ENCODE measurements at regions not wholly inside any gene's neighbourhood (a gene's known extent, or its start where the extent isn't known, plus 50 kb on each side); places are given as distances from the start of the nearest gene placed in this dataset.
"Not testable (repeated sequence)": the region's sequence is repeated elsewhere in the genome, so short reads cannot be mapped to it uniquely, and the experiment has no call there.

GRCh38 chr2:228594012-228594411 lies 412.5 kb upstream of the SPHKAP start:
- no peak for DNase-seq (ENCODE audit: low read depth in 2 of 2)

- no peak for DNase-seq (ENCODE audit: low read depth in 2 of 2)
These were observed 411.4 kb upstream of the SPHKAP start for GRCh38 chr2:228592925-228593324.

- no peak for DNase-seq (ENCODE audit: low read depth in 2 of 2)
These were observed 409.2 kb upstream of the SPHKAP start for GRCh38 chr2:228590681-228591080.

GRCh38 chr2:228589115-228589514 lies 407.6 kb upstream of the SPHKAP start:
- DNase-seq (ENCODE audit: low read depth in 2 of 2): no peak

- no peak for DNase-seq (ENCODE audit: low read depth in 2 of 2)
These were observed 400.2 kb upstream of the SPHKAP start for GRCh38 chr2:228581731-228582130.

GRCh38 chr2:228575897-228576296 lies 394.4 kb upstream of the SPHKAP start:
- no peak for DNase-seq (ENCODE audit: low read depth in 2 of 2)

GRCh38 chr2:228568275-228568674 lies 386.8 kb upstream of the SPHKAP start:
- not testable (repeated sequence) for DNase-seq (ENCODE audit: low read depth in 2 of 2)

- DNase-seq (ENCODE audit: low read depth in 2 of 2): no peak
These were observed 380.3 kb upstream of the SPHKAP start for GRCh38 chr2:228561816-228562215.

- DNase-seq (ENCODE audit: low read depth in 2 of 2): no peak
These were observed 378.4 kb upstream of the SPHKAP start for GRCh38 chr2:228559774-228560415.

GRCh38 chr2:228556717-228557116 lies 375.2 kb upstream of the SPHKAP start:
- DNase-seq (ENCODE audit: low read depth in 2 of 2): peak in 1 of 2 donors; percentile 16

- DNase-seq (ENCODE audit: low read depth in 2 of 2): no peak
These were observed 368.0 kb upstream of the SPHKAP start for GRCh38 chr2:228549441-228550007.

- no peak for DNase-seq (ENCODE audit: low read depth in 2 of 2)
These were observed 366.7 kb upstream of the SPHKAP start for GRCh38 chr2:228548230-228548629.

GRCh38 chr2:228545748-228546145 lies 364.3 kb upstream of the SPHKAP start:
- DNase-seq (ENCODE audit: low read depth in 2 of 2): no peak

GRCh38 chr2:228545041-228545747 lies 363.7 kb upstream of the SPHKAP start:
- peak in 1 of 2 donors; percentile 51 for DNase-seq (ENCODE audit: low read depth in 2 of 2)

- DNase-seq (ENCODE audit: low read depth in 2 of 2): no peak
These were observed 361.6 kb upstream of the SPHKAP start for GRCh38 chr2:228543117-228543516.

- no peak for DNase-seq (ENCODE audit: low read depth in 2 of 2)
These were observed 360.8 kb upstream of the SPHKAP start for GRCh38 chr2:228542277-228542676.

GRCh38 chr2:228541789-228542188 lies 360.3 kb upstream of the SPHKAP start:
- peak; percentile 18 to 65 for DNase-seq (ENCODE audit: low read depth in 2 of 2)

GRCh38 chr2:228540976-228541375 lies 359.5 kb upstream of the SPHKAP start:
- no peak for DNase-seq (ENCODE audit: low read depth in 2 of 2)

GRCh38 chr2:228535396-228535795 lies 353.9 kb upstream of the SPHKAP start:
- no peak for DNase-seq (ENCODE audit: low read depth in 2 of 2)

- DNase-seq (ENCODE audit: low read depth in 2 of 2): no peak
These were observed 351.7 kb upstream of the SPHKAP start for GRCh38 chr2:228533156-228533555.

GRCh38 chr2:228532233-228532632 lies 350.7 kb upstream of the SPHKAP start:
- DNase-seq (ENCODE audit: low read depth in 2 of 2): no peak

- peak in 1 of 2 donors; percentile 17 for DNase-seq (ENCODE audit: low read depth in 2 of 2)
These were observed 345.9 kb upstream of the SPHKAP start for GRCh38 chr2:228527197-228527881.

All from dermis microvascular lymphatic vessel endothelial cell (primary cell).